WTC11 (cell line): ENCODE measurements at regions not wholly inside any gene's neighbourhood (a gene's known extent, or its start where the extent isn't known, plus 50 kb on each side); places are given as distances from the start of the nearest gene placed in this dataset.

Experiments
- ATAC-seq: fragments of 200-7000 bp; cut with Tn5 transposase; 2 replicates; pipeline ENCODE4 v1.10.0; 2021; ENCODE audit warnings: mild to moderate bottlenecking, moderate library complexity
- CTCF ChIA-PET: fragments of 300-600 bp; sonication (Branson Sonifier 250); formaldehyde crosslinking; loops from one replicate; lab custom pipeline; 2021; ENCODE audit warnings: antibody characterized with exemption; lab: Charles Lee
- POLR2A ChIA-PET: fragments of 350-600 bp; sonication (Branson Sonifier 250); formaldehyde crosslinking; loops from one replicate; lab custom pipeline; 2021; ENCODE audit warnings: antibody characterized with exemption; lab: Charles Lee
- DNase-seq: peaks from one replicate; pipeline ENCODE4 v3.0.0; 2021; ENCODE audit warnings: low spot score
- H3K27ac Mint-ChIP-seq: 2 replicates; pipeline ENCODE4 v1.8.0; 2021; ENCODE audit warnings: mixed read lengths
- H3K27me3 Mint-ChIP-seq: 2 replicates; pipeline ENCODE4 v1.8.0; 2021; ENCODE audit warnings: low read depth, mild to moderate bottlenecking, moderate library complexity, mixed read lengths
- H3K36me3 Mint-ChIP-seq: 2 replicates; pipeline ENCODE4 v1.8.0; 2021; ENCODE audit warnings: mixed read lengths
- H3K4me1 Mint-ChIP-seq: 2 replicates; pipeline ENCODE4 v1.8.0; 2022; ENCODE audit warnings: mixed read lengths
- H3K4me3 Mint-ChIP-seq: 2 replicates; pipeline ENCODE4 v1.8.0; 2021; ENCODE audit warnings: mild to moderate bottlenecking, moderate library complexity, mixed read lengths
- H3K9me3 Mint-ChIP-seq: 2 replicates; pipeline ENCODE4 v1.8.0; 2021; ENCODE audit warnings: mixed read lengths
- ATF1 ChIP-seq: sonication (generic); formaldehyde crosslinking; IDR thresholded peaks from 2 replicates; pipeline ENCODE4 v1.8.1; 2023; ENCODE audit warnings: mild to moderate bottlenecking, moderate library complexity, missing genetic modification reagents
- E2F5 ChIP-seq: sonication (generic); formaldehyde crosslinking; IDR thresholded peaks from 2 replicates; pipeline ENCODE4 v1.8.1; 2022; ENCODE audit warnings: mild to moderate bottlenecking, moderate library complexity, missing genetic modification reagents
- ERG ChIP-seq: fragments of 250-450 bp; sonication (Bioruptor Pico); IDR thresholded peaks from 2 replicates; pipeline ENCODE4 v1.8.0; 2021; ENCODE audit warnings: mild to moderate bottlenecking
- FOXP4 ChIP-seq: sonication (generic); formaldehyde crosslinking; IDR thresholded peaks from 2 replicates; pipeline ENCODE4 v1.8.0; 2022; ENCODE audit warnings: mild to moderate bottlenecking, missing genetic modification reagents
- GABPB1 ChIP-seq: sonication (generic); formaldehyde crosslinking; IDR thresholded peaks from 2 replicates; pipeline ENCODE4 v1.8.1; 2023; ENCODE audit warnings: mild to moderate bottlenecking, missing genetic modification reagents
- IRF1 ChIP-seq: sonication (generic); formaldehyde crosslinking; IDR thresholded peaks from 2 replicates; pipeline ENCODE4 v1.8.0; 2023; ENCODE audit warnings: missing genetic modification reagents
- IRF2 ChIP-seq: sonication (generic); formaldehyde crosslinking; IDR thresholded peaks from 2 replicates; pipeline ENCODE4 v1.8.0; 2022; ENCODE audit warnings: low read depth, missing genetic modification reagents, borderline replicate concordance
- KAT7 ChIP-seq: sonication (generic); formaldehyde crosslinking; IDR thresholded peaks from 2 replicates; pipeline ENCODE4 v1.8.1; 2023; ENCODE audit warnings: missing genetic modification reagents, mild to moderate bottlenecking, borderline replicate concordance
- MYBL2 ChIP-seq: sonication (generic); formaldehyde crosslinking; IDR thresholded peaks from 2 replicates; pipeline ENCODE4 v1.8.1; 2023; ENCODE audit warnings: mild to moderate bottlenecking, moderate library complexity, missing genetic modification reagents
- NFATC4 ChIP-seq: fragments of 250-450 bp; sonication (Bioruptor Pico); IDR thresholded peaks from 2 replicates; pipeline ENCODE4 v1.9.0; 2021; ENCODE audit warnings: mild to moderate bottlenecking
- NFE2L1 ChIP-seq: sonication (generic); formaldehyde crosslinking; IDR thresholded peaks from 2 replicates; pipeline ENCODE4 v1.8.1; 2023; ENCODE audit warnings: missing genetic modification reagents
- NR1H2 ChIP-seq: sonication (generic); formaldehyde crosslinking; IDR thresholded peaks from 2 replicates; pipeline ENCODE4 v1.9.0; 2021; ENCODE audit warnings: mild to moderate bottlenecking, moderate library complexity, missing genetic modification reagents
- OVOL2 ChIP-seq: fragments of 250-450 bp; sonication (Bioruptor Pico); IDR thresholded peaks from 2 replicates; pipeline ENCODE4 v1.9.0; 2021; ENCODE audit warnings: mild to moderate bottlenecking, borderline replicate concordance
- PREB ChIP-seq: sonication (generic); formaldehyde crosslinking; IDR thresholded peaks from 2 replicates; pipeline ENCODE4 v1.8.1; 2022; ENCODE audit warnings: mild to moderate bottlenecking, missing genetic modification reagents, moderate library complexity, borderline replicate concordance
- RORB ChIP-seq: fragments of 250-450 bp; sonication (Bioruptor Pico); IDR thresholded peaks from 2 replicates; pipeline ENCODE4 v1.9.0; 2021; ENCODE audit warnings: mild to moderate bottlenecking
- SP1 ChIP-seq: sonication (generic); formaldehyde crosslinking; conservative IDR thresholded peaks from 2 replicates; pipeline ENCODE4 v1.8.1; 2022; ENCODE audit warnings: missing genetic modification reagents
- STAT6 ChIP-seq: sonication (generic); formaldehyde crosslinking; conservative IDR thresholded peaks from 2 replicates; pipeline ENCODE4 v1.8.1; 2023; ENCODE audit warnings: mild to moderate bottlenecking, low read depth, missing genetic modification reagents, moderate library complexity
- ZNF232 ChIP-seq: sonication (generic); formaldehyde crosslinking; IDR thresholded peaks from 2 replicates; pipeline ENCODE4 v1.8.0; 2022; ENCODE audit warnings: mild to moderate bottlenecking, missing genetic modification reagents
- ZNF263 ChIP-seq: sonication (generic); formaldehyde crosslinking; IDR thresholded peaks from 2 replicates; pipeline ENCODE4 v1.8.1; 2022; ENCODE audit warnings: low read depth, mild to moderate bottlenecking, moderate library complexity, missing genetic modification reagents
- ZNF396 ChIP-seq: fragments of 250-450 bp; sonication (Bioruptor Pico); IDR thresholded peaks from 2 replicates; pipeline ENCODE4 v1.8.0; 2021; ENCODE audit warnings: mild to moderate bottlenecking, moderate library complexity, borderline replicate concordance
- ZNF425 ChIP-seq: fragments of 250-450 bp; sonication (Bioruptor Pico); conservative IDR thresholded peaks from 2 replicates; pipeline ENCODE4 v1.9.0; 2021; ENCODE audit warnings: mild to moderate bottlenecking
- ZNF671 ChIP-seq: fragments of 250-450 bp; sonication (Bioruptor Pico); IDR thresholded peaks from 2 replicates; pipeline ENCODE4 v1.8.0; 2021; ENCODE audit warnings: mild to moderate bottlenecking
- ZSCAN18 ChIP-seq: fragments of 250-450 bp; sonication (Bioruptor Pico); IDR thresholded peaks from 2 replicates; pipeline ENCODE4 v2.1.2; 2022; ENCODE audit warnings: mild to moderate bottlenecking, moderate library complexity

GRCh38 chr1:96281491-96281890 is 440.1 kb upstream of the PTBP2 start:
- H3K9me3 Mint-ChIP-seq = peaks cover 39% of the 10 kb centered on the region
- no peak for ATAC-seq
- H3K27ac Mint-ChIP-seq = no peak overlapping the region
- ChIA-PET CTCF (no interaction called here), POLR2A (no interaction called here)
- H3K36me3 Mint-ChIP-seq = peaks cover 30% of the 10 kb centered on the region
- H3K4me3 Mint-ChIP-seq = no peak overlapping the region
- no peaks in the 10 kb centered on the region; the same call in 1 of the 2 replicates for H3K27me3 Mint-ChIP-seq
- peaks cover 9% of the 10 kb centered on the region for H3K4me1 Mint-ChIP-seq
- TF ChIP-seq ZNF671 (CRISPR knock-in tag) (no peak), OVOL2 (no peak), FOXP4 (CRISPR knock-in tag) (no peak), RORB (no peak), NR1H2 (CRISPR knock-in tag) (no peak), NFE2L1 (CRISPR knock-in tag) (no peak), NFATC4 (CRISPR knock-in tag) (no peak), MYBL2 (CRISPR knock-in tag) (no peak), ZNF396 (CRISPR knock-in tag) (no peak), KAT7 (CRISPR knock-in tag) (no peak), IRF2 (CRISPR knock-in tag) (no peak), ERG (CRISPR knock-in tag) (no peak), SP1 (no peak), GABPB1 (CRISPR knock-in tag) (no peak)
- no peak for DNase-seq

GRCh38 chr1:96290033-96290432 is 431.6 kb upstream of the PTBP2 start:
- H3K4me3 Mint-ChIP-seq = no peak overlapping the region
- peaks cover 42% of the 10 kb centered on the region for H3K9me3 Mint-ChIP-seq
- no peak overlapping the region for H3K27ac Mint-ChIP-seq
- H3K4me1 Mint-ChIP-seq = peaks cover 20% of the 10 kb centered on the region
- peaks cover 35% of the 10 kb centered on the region for H3K36me3 Mint-ChIP-seq
- CTCF ChIA-PET = no interaction called here
- no peak; the same call in 1 of the 2 replicates for ATAC-seq
- H3K27me3 Mint-ChIP-seq = no peaks in the 10 kb centered on the region; the same call in 1 of the 2 replicates
- POLR2A ChIA-PET = no interaction called here
- no peak for DNase-seq
- TF ChIP-seq IRF1 (CRISPR knock-in tag) (no peak), STAT6 (CRISPR knock-in tag) (no peak), ZNF263 (CRISPR knock-in tag) (no peak), ATF1 (CRISPR knock-in tag) (no peak), PREB (CRISPR knock-in tag) (no peak), ZNF671 (CRISPR knock-in tag) (no peak), ZNF425 (CRISPR knock-in tag) (no peak), ERG (CRISPR knock-in tag) (no peak), E2F5 (CRISPR knock-in tag) (no peak), ZSCAN18 (CRISPR knock-in tag) (no peak), ZNF232 (CRISPR knock-in tag) (no peak)
